ENCODE measurements at regions not wholly inside any gene's neighbourhood (a gene's known extent, or its start where the extent isn't known, plus 50 kb on each side); places are given as distances from the start of the nearest gene placed in this dataset.

DNA sequence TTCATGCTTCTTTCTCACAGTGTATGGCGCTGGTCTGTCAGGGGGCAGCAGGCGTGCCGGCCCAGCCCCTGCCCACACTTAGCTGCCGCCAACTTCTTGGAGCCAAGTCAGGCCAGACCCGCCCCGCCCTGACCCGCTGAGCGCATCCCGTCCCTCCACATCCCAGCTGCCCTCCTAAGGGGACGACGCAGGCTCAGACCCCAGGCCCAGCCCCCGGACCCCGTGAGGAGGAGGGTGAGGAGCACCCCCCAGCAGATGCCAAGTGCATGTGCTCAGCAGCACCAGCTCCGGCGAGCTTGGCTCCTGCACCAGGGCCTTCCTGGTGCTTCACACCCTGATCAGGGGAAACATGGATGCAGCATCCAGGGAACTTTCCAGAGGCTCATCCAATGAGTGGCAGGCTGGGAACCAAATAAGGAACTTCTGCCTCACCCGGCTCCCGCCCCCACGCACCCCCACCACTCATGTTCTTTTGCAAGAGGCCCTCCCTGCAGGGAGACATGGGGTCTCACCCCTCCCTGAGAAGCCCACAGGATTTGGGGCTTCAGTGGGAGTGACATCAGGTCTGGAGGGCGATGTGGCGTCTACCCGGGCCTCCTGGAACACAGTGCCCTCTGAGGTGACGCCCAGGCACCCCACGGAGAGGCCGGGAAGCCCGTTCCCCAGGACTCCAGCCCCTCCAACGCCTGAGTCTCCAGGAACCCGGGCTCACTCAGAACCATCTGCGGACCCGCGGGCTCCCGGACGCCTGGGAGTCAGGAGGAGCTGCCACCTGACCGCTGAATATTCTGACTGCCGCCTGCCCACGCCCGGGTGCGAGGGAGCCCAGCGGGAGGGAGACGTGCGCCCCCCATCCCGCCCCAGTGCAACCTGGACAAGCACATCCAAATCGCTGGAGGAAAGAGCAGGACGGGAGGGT, 70.0 kb upstream of the GALNT9 start:
- WGBS, 2 experiments: 88% methylated on average over 43 of the region's 43 CpGs
- Histone ChIP-seq H3K4me3 (ENCODE audit: insufficient read depth, low read depth, low read length) (no peak overlapping the region), H3K9me3 (ENCODE audit: control insufficient read depth, low read length) (no peaks in the 10 kb centered on the region), H3K36me3 (ENCODE audit: control insufficient read depth, insufficient read depth, low read length) (no peaks in the 10 kb centered on the region), H3K27me3 (ENCODE audit: control insufficient read depth, insufficient read depth, low read length, poor library complexity, severe bottlenecking) (peaks cover 31% of the 10 kb centered on the region), H3K4me1 (ENCODE audit: control insufficient read depth, insufficient read depth, low read length) (no peaks in the 10 kb centered on the region), H3K27ac (ENCODE audit: insufficient read depth, low read depth, low read length, poor library complexity, severe bottlenecking) (no peak overlapping the region)

DNA sequence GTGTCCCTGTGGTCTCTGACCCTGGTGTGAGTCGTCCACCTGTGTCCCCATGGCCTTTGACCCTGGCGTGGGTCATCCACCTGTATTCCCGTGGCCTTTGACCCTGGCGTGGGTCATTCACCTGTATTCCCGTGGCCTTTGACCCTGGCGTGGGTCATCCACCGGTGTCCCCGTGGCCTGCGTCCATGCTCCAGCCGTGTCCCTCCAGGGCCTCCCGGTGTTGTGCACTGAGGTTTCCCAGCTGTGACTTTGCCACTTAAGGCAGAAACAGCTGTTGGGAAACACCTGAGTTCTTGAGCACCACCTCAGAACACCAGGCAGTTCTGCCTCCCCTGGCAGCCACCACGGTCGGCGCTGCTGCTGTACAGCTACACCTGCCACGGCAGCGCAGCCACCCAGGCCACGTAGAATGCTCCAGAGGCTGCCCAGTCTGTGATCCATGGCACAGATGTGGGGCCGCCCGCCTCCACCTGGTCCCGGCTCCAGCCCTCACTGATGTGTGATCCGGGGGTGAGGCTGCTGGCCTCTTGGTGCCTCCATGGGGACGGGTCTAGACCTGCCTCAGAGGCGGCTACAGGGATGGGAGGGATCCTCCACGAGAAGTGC, 69.1 kb upstream of the GALNT9 start:
- 87 to 89% methylated on average over 24 of the region's 24 CpGs for WGBS, 2 experiments

DNA sequence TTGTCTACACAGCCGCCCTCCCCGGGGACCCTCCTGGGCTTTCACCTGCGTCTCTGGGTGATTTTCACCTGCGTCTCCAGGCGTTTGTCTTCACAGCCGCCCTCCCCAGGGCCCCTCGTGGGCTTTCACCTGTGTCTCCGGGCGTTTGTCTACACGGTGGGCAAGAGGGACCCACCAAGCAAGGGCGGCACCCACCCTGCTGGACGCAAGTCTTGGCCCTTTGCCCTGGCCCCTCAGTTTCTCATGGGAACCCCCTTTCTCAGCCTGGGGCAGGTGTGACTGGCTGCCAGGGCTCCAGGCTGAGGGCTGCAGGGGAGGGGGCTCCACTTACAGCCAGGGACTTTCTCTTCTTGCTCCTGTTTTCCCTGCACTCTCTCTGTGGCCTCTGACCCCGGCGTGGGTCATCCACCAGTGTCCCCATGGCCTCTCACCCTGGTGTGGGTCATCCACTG, 68.6 kb upstream of the GALNT9 start:
- WGBS, 2 experiments: 80 to 83% methylated on average over 14 of the region's 14 CpGs
- Histone ChIP-seq H3K36me3 (ENCODE audit: control insufficient read depth, insufficient read depth, low read length) (no peaks in the 10 kb centered on the region), H3K4me1 (ENCODE audit: control insufficient read depth, insufficient read depth, low read length) (no peaks in the 10 kb centered on the region), H3K9me3 (ENCODE audit: control insufficient read depth, low read length) (no peaks in the 10 kb centered on the region), H3K4me3 (ENCODE audit: insufficient read depth, low read depth, low read length) (no peak overlapping the region), H3K27ac (ENCODE audit: insufficient read depth, low read depth, low read length, poor library complexity, severe bottlenecking) (no peak overlapping the region), H3K27me3 (ENCODE audit: control insufficient read depth, insufficient read depth, low read length, poor library complexity, severe bottlenecking) (peaks cover 35% of the 10 kb centered on the region)

More for the DNA sequence above, 69.1 kb upstream of the GALNT9 start:
- H3K4me3 ChIP-seq (ENCODE audit: insufficient read depth, low read depth, low read length): no peak overlapping the region
- no peaks in the 10 kb centered on the region for H3K4me1 ChIP-seq (ENCODE audit: control insufficient read depth, insufficient read depth, low read length)
- H3K36me3 ChIP-seq (ENCODE audit: control insufficient read depth, insufficient read depth, low read length): no peaks in the 10 kb centered on the region
- H3K9me3 ChIP-seq (ENCODE audit: control insufficient read depth, low read length): no peaks in the 10 kb centered on the region
- no peak overlapping the region for H3K27ac ChIP-seq (ENCODE audit: insufficient read depth, low read depth, low read length, poor library complexity, severe bottlenecking)
- H3K27me3 ChIP-seq (ENCODE audit: control insufficient read depth, insufficient read depth, low read length, poor library complexity, severe bottlenecking): peaks cover 35% of the 10 kb centered on the region

DNA sequence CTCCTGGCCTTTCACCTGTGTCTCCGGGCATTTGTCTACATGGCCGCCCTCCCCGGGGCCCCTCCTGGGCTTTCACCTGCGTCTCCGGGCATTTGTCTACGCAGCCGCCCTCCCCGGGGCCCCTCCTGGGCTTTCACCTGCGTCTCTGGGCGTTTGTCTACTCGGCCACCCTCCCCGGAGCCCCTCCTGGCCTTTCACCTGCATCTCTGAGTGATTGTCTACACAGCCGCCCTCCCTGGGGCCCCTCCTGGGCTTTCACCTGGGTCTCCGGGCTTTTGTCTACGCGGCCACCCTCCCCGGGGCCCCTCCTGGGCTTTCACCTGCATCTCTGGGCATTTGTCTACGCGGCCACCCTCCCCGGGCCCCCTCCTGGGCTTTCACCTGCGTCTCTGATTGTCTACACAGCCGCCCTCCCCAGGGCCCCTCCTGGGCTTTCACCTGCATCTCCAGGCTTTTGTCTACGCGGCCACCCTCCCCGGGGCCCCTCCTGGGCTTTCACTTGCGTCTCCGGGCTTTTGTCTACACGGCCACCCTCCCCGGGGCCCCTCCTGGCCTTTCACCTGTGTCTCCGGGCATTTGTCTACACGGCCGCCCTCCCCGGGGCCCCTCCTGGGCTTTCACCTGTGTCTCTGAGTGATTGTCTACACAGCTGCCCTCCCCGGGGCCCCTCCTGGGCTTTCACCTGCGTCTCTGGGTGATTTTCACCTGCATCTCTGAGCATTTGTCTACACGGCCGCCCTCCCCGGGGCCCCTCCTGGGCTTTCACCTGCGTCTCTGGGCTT, 68.0 kb upstream of the GALNT9 start:
- no peaks in the 10 kb centered on the region for H3K9me3 ChIP-seq (ENCODE audit: control insufficient read depth, low read length)
- no peaks in the 10 kb centered on the region for H3K4me1 ChIP-seq (ENCODE audit: control insufficient read depth, insufficient read depth, low read length)
- no peak overlapping the region for H3K4me3 ChIP-seq (ENCODE audit: insufficient read depth, low read depth, low read length)
- no peak overlapping the region for H3K27ac ChIP-seq (ENCODE audit: insufficient read depth, low read depth, low read length, poor library complexity, severe bottlenecking)
- H3K27me3 ChIP-seq (ENCODE audit: control insufficient read depth, insufficient read depth, low read length, poor library complexity, severe bottlenecking): peaks cover 32% of the 10 kb centered on the region
- H3K36me3 ChIP-seq (ENCODE audit: control insufficient read depth, insufficient read depth, low read length): no peaks in the 10 kb centered on the region
- WGBS, 2 experiments: 64 to 71% methylated on average over 39 of the region's 39 CpGs

DNA sequence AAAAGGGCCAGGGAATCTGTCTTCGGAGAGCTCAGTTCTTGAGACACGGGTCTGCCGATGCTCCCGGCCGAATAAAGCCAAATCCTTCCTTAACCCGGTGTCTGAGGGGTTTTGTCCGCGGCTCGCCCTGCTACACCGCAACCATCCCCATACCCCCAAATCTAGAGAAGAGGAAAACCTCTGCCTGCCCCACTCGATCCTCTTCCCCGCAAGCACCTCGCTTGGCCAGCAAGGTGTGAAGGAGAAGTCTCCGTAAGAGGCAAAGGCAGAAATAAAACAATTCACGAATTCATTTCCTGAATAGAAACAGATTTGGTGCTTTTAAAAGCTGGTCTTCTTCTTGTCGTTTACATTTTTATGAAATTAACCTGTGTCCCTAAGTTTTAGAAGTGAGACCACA, 67.3 kb upstream of the GALNT9 start:
- no peak overlapping the region for H3K4me3 ChIP-seq (ENCODE audit: insufficient read depth, low read depth, low read length)
- 75 to 77% methylated on average over 16 of the region's 16 CpGs for WGBS, 2 experiments

DNA sequence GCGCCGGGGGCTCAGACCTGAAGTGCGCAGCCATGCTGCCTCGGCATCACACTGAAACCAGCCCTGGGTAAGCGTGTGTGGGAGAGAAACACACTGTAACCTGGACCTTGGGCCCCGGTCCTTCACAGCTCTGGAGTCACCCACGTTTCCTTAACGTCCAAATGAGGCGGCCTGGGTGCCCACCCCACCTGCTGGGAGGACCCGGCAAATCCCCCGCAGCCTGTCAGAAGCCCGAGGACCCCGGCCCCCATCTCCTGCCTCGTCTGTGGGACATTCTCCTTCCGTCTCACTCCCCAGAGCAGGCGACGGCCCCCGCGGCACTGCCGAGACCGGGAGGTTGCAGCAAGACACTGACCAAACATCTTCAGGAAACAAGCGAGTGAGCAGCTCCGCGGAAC, 66.5 kb upstream of the GALNT9 start:
- Histone ChIP-seq H3K27ac (ENCODE audit: insufficient read depth, low read depth, low read length, poor library complexity, severe bottlenecking) (no peak overlapping the region), H3K27me3 (ENCODE audit: control insufficient read depth, insufficient read depth, low read length, poor library complexity, severe bottlenecking) (peaks cover 32% of the 10 kb centered on the region), H3K4me1 (ENCODE audit: control insufficient read depth, insufficient read depth, low read length) (no peaks in the 10 kb centered on the region), H3K36me3 (ENCODE audit: control insufficient read depth, insufficient read depth, low read length) (no peaks in the 10 kb centered on the region), H3K9me3 (ENCODE audit: control insufficient read depth, low read length) (no peaks in the 10 kb centered on the region), H3K4me3 (ENCODE audit: insufficient read depth, low read depth, low read length) (no peak overlapping the region)
- 82% methylated on average over 24 of the region's 24 CpGs for WGBS, 2 experiments

More for the DNA sequence above, 67.3 kb upstream of the GALNT9 start:
- Histone ChIP-seq H3K4me1 (ENCODE audit: control insufficient read depth, insufficient read depth, low read length) (no peaks in the 10 kb centered on the region), H3K9me3 (ENCODE audit: control insufficient read depth, low read length) (no peaks in the 10 kb centered on the region), H3K36me3 (ENCODE audit: control insufficient read depth, insufficient read depth, low read length) (no peaks in the 10 kb centered on the region), H3K27ac (ENCODE audit: insufficient read depth, low read depth, low read length, poor library complexity, severe bottlenecking) (no peak overlapping the region), H3K27me3 (ENCODE audit: control insufficient read depth, insufficient read depth, low read length, poor library complexity, severe bottlenecking) (peaks cover 32% of the 10 kb centered on the region)

DNA sequence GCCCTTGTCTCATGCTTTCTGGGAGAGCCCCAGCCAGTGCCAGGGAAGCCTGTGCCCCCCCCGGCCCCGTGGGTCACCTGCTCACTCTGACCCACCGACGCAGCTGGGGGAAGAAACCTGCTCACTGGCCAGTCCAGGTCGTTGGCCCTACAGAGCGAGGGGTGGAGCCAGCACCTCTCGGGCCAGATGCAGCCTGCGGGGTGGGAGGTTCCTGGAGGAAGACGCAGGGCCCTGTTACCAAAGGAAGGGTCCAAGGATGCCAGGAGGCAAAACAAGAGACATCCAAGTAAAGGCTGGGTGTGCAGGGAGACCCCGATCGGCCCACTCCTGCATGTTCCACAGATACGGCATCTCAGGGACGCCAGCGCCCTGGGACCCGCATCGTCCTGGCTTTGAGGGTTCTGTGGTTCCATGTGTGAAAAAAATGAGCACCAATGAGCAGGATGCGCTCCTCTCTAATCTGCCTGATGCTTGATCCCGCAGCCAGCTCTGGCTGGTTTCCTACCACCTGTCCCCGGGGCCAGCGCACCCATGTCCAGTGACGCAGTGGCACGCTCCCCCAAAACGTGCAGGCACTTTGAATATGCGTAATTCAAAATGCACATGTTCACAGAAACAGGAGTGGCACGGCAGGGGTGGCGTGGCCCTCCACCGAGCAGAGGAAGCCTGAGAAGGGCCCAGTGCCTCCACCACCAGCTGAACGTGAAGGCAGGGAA, 66.0 kb upstream of the GALNT9 start:
- no peaks in the 10 kb centered on the region for H3K4me1 ChIP-seq (ENCODE audit: control insufficient read depth, insufficient read depth, low read length)
- no peaks in the 10 kb centered on the region for H3K36me3 ChIP-seq (ENCODE audit: control insufficient read depth, insufficient read depth, low read length)
- H3K9me3 ChIP-seq (ENCODE audit: control insufficient read depth, low read length): no peaks in the 10 kb centered on the region
- no peak overlapping the region for H3K27ac ChIP-seq (ENCODE audit: insufficient read depth, low read depth, low read length, poor library complexity, severe bottlenecking)
- no peak overlapping the region for H3K4me3 ChIP-seq (ENCODE audit: insufficient read depth, low read depth, low read length)
- WGBS, 2 experiments: 84 to 85% methylated on average over 28 of the region's 28 CpGs
- H3K27me3 ChIP-seq (ENCODE audit: control insufficient read depth, insufficient read depth, low read length, poor library complexity, severe bottlenecking): peaks cover 32% of the 10 kb centered on the region

DNA sequence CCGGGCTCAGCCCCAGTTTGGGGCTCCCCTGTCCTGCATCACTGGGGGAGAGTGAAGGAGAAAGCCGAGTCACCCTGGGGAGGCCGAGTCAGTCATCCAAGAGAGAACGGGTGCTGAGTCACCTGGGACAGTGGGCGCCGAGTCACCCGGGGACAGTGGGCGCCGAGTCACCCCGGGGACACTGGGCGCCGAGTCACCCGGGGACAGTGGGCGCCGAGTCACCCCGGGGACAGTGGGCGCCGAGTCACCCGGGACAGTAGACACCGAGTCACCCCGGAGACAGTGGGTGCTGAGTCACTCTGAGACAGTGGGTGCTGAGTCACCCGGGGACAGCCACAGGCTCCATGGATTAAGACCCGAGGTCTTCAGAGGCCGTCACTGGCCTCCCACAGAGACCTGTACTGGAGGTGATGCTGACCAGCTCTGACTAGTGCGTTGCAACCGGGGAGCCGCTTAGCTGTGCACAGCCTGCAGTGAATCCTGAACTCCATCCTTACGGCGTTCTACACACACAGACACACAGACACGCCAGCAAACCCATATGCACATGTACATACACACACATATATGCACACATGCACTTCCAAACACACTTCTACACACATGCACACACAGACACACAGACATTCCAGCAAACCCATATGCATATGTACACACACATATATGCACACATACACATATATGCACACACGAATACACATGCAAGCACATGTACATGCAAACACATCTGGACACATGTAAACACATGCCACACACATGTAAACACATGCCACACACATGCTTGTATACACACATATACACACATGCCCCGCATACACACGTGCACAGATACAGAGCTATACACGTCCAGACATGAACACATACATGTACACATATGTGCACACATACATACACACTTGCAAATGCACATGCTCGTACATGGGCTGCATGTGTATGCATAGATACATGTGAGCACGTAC, 64.9 kb upstream of the GALNT9 start:
- Histone ChIP-seq H3K4me3 (ENCODE audit: insufficient read depth, low read depth, low read length) (no peak overlapping the region), H3K27ac (ENCODE audit: insufficient read depth, low read depth, low read length, poor library complexity, severe bottlenecking) (no peak overlapping the region), H3K9me3 (ENCODE audit: control insufficient read depth, low read length) (no peaks in the 10 kb centered on the region), H3K36me3 (ENCODE audit: control insufficient read depth, insufficient read depth, low read length) (no peaks in the 10 kb centered on the region), H3K4me1 (ENCODE audit: control insufficient read depth, insufficient read depth, low read length) (no peaks in the 10 kb centered on the region), H3K27me3 (ENCODE audit: control insufficient read depth, insufficient read depth, low read length, poor library complexity, severe bottlenecking) (peaks cover 33% of the 10 kb centered on the region)
- WGBS, 2 experiments: 78% methylated on average over 36 of the region's 36 CpGs

DNA sequence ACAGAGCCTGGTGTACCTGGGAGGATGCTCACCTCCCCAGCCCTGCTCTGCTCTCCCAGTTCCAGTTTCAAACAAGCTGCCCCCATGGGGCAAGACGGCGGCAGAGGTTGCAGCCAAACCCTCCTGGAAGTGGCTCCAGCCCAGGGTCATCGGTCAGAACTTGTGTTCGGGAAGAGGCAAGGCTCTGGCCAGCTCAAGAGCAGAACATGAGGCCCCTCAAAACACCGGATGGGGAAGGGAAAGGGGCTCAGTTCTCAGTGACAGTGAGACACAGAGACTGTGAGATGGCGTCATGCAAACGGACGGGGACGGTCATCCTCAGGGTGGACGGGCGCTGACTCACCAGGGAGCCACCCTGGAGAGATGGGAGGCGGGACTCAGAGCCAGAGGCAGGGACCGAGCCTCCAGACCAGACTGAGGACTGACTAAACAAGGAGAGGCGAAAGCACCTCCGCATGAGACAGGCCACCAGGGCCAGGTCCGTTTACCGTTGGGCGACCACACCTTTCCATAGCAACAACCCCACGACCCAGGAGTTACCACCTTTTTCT, 63.9 kb upstream of the GALNT9 start:
- Histone ChIP-seq H3K4me1 (ENCODE audit: control insufficient read depth, insufficient read depth, low read length) (no peaks in the 10 kb centered on the region), H3K36me3 (ENCODE audit: control insufficient read depth, insufficient read depth, low read length) (no peaks in the 10 kb centered on the region), H3K27me3 (ENCODE audit: control insufficient read depth, insufficient read depth, low read length, poor library complexity, severe bottlenecking) (peaks cover 39% of the 10 kb centered on the region), H3K27ac (ENCODE audit: insufficient read depth, low read depth, low read length, poor library complexity, severe bottlenecking) (no peak overlapping the region), H3K4me3 (ENCODE audit: insufficient read depth, low read depth, low read length) (no peak overlapping the region), H3K9me3 (ENCODE audit: control insufficient read depth, low read length) (no peaks in the 10 kb centered on the region)
- WGBS, 2 experiments: 81 to 84% methylated on average over 19 of the region's 19 CpGs

Data from ectodermal cell (in vitro differentiated cells).